MM.1S (cell line): ENCODE measurements at regions not wholly inside any gene's neighbourhood (a gene's known extent, or its start where the extent isn't known, plus 50 kb on each side); places are given as distances from the start of the nearest gene placed in this dataset.

Experiments
- DNase-seq: peaks from one replicate; pipeline ENCODE4 v3.0.0-alpha.2; 2015
- H2AFZ ChIP-seq: fragments of 300-600 bp; sonication (generic); 2 replicates; pipeline ENCODE4 v1.6.0; 2016; ENCODE audit warnings: antibody characterized with exemption, low read length
- H3F3A ChIP-seq: fragments of 300-600 bp; sonication (generic); 2 replicates; pipeline ENCODE4 v1.6.1; 2016; ENCODE audit warnings: mild to moderate bottlenecking, antibody characterized with exemption, low read length, moderate library complexity, mixed read lengths; ENCODE audit not compliant: insufficient read depth
- H3K27ac ChIP-seq: fragments of 300-600 bp; sonication (generic); 2 replicates; pipeline ENCODE4 v1.5.1; 2016; ENCODE audit warnings: mild to moderate bottlenecking, low read length
- H3K27me3 ChIP-seq: fragments of 300-600 bp; sonication (generic); replicated peaks from 2 replicates; pipeline ENCODE4 v1.6.0; 2016; ENCODE audit warnings: low read length; ENCODE audit not compliant: insufficient read depth
- H3K36me3 ChIP-seq: fragments of 300-600 bp; sonication (generic); replicated peaks from 2 replicates; pipeline ENCODE4 v1.6.1; 2016; ENCODE audit warnings: mild to moderate bottlenecking, low read length, mixed read lengths; ENCODE audit not compliant: insufficient read depth
- H3K4me1 ChIP-seq: fragments of 300-600 bp; sonication (generic); 2 replicates; pipeline ENCODE4 v1.6.1; 2016; ENCODE audit warnings: low read length, mixed read lengths
- H3K4me2 ChIP-seq: fragments of 300-600 bp; sonication (generic); 2 replicates; pipeline ENCODE4 v1.6.0; 2016; ENCODE audit warnings: low read depth, low read length
- H3K4me3 ChIP-seq: fragments of 300-600 bp; sonication (generic); 2 replicates; pipeline ENCODE4 v1.5.1; 2016; ENCODE audit warnings: low read length, mixed read lengths
- H3K79me2 ChIP-seq: fragments of 300-600 bp; sonication (generic); 2 replicates; pipeline ENCODE4 v1.6.1; 2016; ENCODE audit warnings: mixed run types, low read length, mixed read lengths
- H3K9ac ChIP-seq: fragments of 300-600 bp; sonication (generic); 2 replicates; pipeline ENCODE4 v1.6.1; 2016; ENCODE audit warnings: low read length, mixed read lengths
- H3K9me2 ChIP-seq: fragments of 300-600 bp; sonication (generic); replicated peaks from 2 replicates; pipeline ENCODE4 v1.6.1; 2016; ENCODE audit warnings: mild to moderate bottlenecking, low read length, mixed read lengths; ENCODE audit not compliant: insufficient read depth
- H3K9me3 ChIP-seq: fragments of 300-600 bp; sonication (generic); replicated peaks from 2 replicates; pipeline ENCODE4 v1.6.1; 2016; ENCODE audit warnings: mild to moderate bottlenecking, low read length, mixed read lengths; ENCODE audit not compliant: insufficient read depth
- H4K20me1 ChIP-seq: fragments of 300-600 bp; sonication (generic); 2 replicates; pipeline ENCODE4 v1.6.1; 2016; ENCODE audit warnings: mild to moderate bottlenecking, low read length, moderate library complexity, mixed read lengths; ENCODE audit not compliant: insufficient read depth
- CTCF ChIP-seq: fragments of 300-600 bp; sonication (generic); IDR thresholded peaks from 2 replicates; pipeline ENCODE4 v1.5.1; 2016; ENCODE audit warnings: antibody characterized with exemption, low read length, mixed read lengths
- EZH2 ChIP-seq: fragments of 300-600 bp; sonication (generic); optimal IDR thresholded peaks from 2 replicates; pipeline ENCODE3; 2017; ENCODE audit warnings: low read depth, mild to moderate bottlenecking, antibody characterized with exemption, low read length, mixed read lengths
- EZH2phosphoT487 ChIP-seq: fragments of 300-600 bp; sonication (generic); IDR thresholded peaks from 2 replicates; pipeline ENCODE4 v1.6.1; 2018; ENCODE audit warnings: antibody characterized with exemption, low read length

DNA sequence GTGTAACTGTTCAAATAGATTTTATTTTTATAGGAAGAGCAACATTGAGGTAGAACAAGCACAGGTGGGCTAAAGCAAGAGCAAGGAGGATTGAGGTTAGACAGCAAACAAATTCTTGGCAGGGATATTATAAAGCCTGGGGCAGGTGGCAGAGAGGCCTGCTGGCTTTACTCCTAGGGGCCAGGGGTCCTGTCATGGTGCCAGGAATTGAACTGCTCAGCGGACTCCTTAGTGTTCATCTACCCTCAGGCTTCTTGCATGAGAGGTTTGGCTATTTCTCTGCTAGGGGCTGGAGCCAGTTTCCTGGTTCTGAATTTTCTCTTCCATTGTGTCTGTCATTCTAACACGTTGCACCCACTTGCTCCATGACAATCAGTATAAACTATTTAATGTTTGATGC is 217.2 kb upstream of the NCAM1 start:
- Histone ChIP-seq H3K9ac (no peak overlapping the region), H3K4me2 (no peak overlapping the region), H3K4me1 (no peaks in the 10 kb centered on the region), H3K27me3 (no peaks in the 10 kb centered on the region), H3K36me3 (no peaks in the 10 kb centered on the region), H3K9me2 (no peaks in the 10 kb centered on the region), H3F3A (no peaks in the 10 kb centered on the region), H4K20me1 (no peaks in the 10 kb centered on the region), H3K4me3 (no peak overlapping the region), H3K9me3 (no peaks in the 10 kb centered on the region), H2AFZ (no peak overlapping the region), H3K79me2 (no peaks in the 10 kb centered on the region), H3K27ac (no peak overlapping the region)
- no peak for DNase-seq
- TF ChIP-seq CTCF (no peak), EZH2 (no peak), EZH2phosphoT487 (no peak)

GRCh38 chr11:112745973-112746372 is 215.2 kb upstream of the NCAM1 start:
- peak overlapping the region; percentile 80 for H3K4me2 ChIP-seq

DNA sequence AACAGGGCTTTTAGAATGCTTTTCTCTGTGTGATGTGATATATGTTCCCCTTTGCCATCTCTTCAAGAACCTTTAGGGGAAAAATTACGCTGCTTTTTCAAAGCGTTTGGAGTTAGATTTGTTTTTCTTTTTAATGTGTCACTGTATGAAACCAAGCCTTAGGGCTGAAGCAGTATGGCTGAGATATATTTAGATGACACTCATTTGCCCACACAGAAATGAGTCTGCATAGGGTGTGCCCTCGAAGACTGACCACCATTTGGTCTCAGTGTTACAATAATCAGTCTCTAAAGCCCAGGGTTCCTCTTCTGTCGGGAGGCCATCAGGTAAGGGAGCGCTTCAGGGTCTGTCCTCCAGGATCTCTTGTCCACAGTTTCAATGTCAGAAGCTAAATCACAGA is 213.0 kb upstream of the NCAM1 start:
- Histone ChIP-seq H3K4me1 (no peaks in the 10 kb centered on the region), H3K27me3 (no peaks in the 10 kb centered on the region), H3K79me2 (no peaks in the 10 kb centered on the region), H3K9me2 (no peaks in the 10 kb centered on the region), H3K4me3 (no peak overlapping the region), H4K20me1 (no peaks in the 10 kb centered on the region), H3K9ac (no peak overlapping the region), H3K9me3 (no peaks in the 10 kb centered on the region), H2AFZ (no peak overlapping the region), H3K4me2 (no peak overlapping the region), H3F3A (no peaks in the 10 kb centered on the region), H3K36me3 (no peaks in the 10 kb centered on the region), H3K27ac (no peak overlapping the region)
- no peak for DNase-seq
- TF ChIP-seq EZH2phosphoT487: no peak

More at GRCh38 chr11:112745973-112746372, 215.2 kb upstream of the NCAM1 start:
- Histone ChIP-seq H3K36me3 (no peaks in the 10 kb centered on the region), H3K27me3 (no peaks in the 10 kb centered on the region), H3F3A (no peaks in the 10 kb centered on the region), H3K4me3 (peak overlapping the region; percentile 45), H3K79me2 (no peaks in the 10 kb centered on the region), H3K27ac (no peak overlapping the region), H3K4me1 (no peaks in the 10 kb centered on the region), H3K9ac (no peak overlapping the region; the same call in 1 of the 2 replicates), H3K9me2 (no peaks in the 10 kb centered on the region), H3K9me3 (no peaks in the 10 kb centered on the region), H2AFZ (peak overlapping the region; percentile 95), H4K20me1 (no peaks in the 10 kb centered on the region)
- DNase-seq: peak; percentile 31
- TF ChIP-seq EZH2phosphoT487 (no peak), EZH2 (no peak), CTCF (no peak)

- Histone ChIP-seq H3K9me3 (no peaks in the 10 kb centered on the region), H3F3A (no peaks in the 10 kb centered on the region), H3K9ac (no peak overlapping the region), H3K27ac (no peak overlapping the region), H3K36me3 (no peaks in the 10 kb centered on the region), H4K20me1 (no peaks in the 10 kb centered on the region), H2AFZ (no peak overlapping the region), H3K27me3 (no peaks in the 10 kb centered on the region), H3K9me2 (no peaks in the 10 kb centered on the region), H3K4me1 (no peaks in the 10 kb centered on the region), H3K4me3 (no peak overlapping the region), H3K4me2 (no peak overlapping the region), H3K79me2 (no peaks in the 10 kb centered on the region)
- DNase-seq: no peak
- TF ChIP-seq CTCF (no peak), EZH2phosphoT487 (no peak), EZH2 (no peak)
Observed at GRCh38 chr11:112748713-112749543, 212.3 kb upstream of the NCAM1 start.
